ENCODE measurements at regions not wholly inside any gene's neighbourhood (a gene's known extent, or its start where the extent isn't known, plus 50 kb on each side); places are given as distances from the start of the nearest gene placed in this dataset.
A peak's percentile ranks its signal among the peaks of the same experiment; 100 is the strongest.

GRCh38 chr15:81813215-81813614, 232.6 kb downstream of the MEX3B start:
- H3K27ac ChIP-seq = no peak overlapping the region
- peak; percentile 81 for TF ChIP-seq CTCF (conservative IDR thresholded peaks at IDR 0.05)

- H3K27ac ChIP-seq = no peak overlapping the region
- TF ChIP-seq CTCF (conservative IDR thresholded peaks at IDR 0.05) = no peak
These were observed 233.4 kb downstream of the MEX3B start for GRCh38 chr15:81812456-81812855.

GRCh38 chr15:81811736-81812135, 234.1 kb downstream of the MEX3B start:
- no peak for TF ChIP-seq CTCF (conservative IDR thresholded peaks at IDR 0.05)
- H3K27ac ChIP-seq = no peak overlapping the region

DNA sequence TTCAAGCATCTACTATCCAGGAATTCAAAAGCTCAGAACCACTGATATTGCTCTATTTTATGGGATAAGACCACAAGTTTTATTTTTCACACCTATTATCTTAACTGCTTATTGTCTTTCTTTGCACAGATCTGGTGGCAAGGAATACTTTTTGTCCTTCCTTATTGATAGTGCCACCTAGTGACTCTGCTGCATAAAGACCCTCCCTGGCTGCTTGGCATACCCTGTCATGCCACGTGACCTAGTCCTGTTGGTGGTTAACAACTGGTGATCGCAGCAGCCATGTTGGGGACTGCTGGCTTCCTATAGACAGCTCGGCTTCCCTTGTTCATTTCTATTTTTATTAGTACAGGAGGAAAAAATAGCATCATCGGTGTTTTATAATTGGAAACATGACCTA, 236.3 kb downstream of the MEX3B start:
- peak; percentile 80 for TF ChIP-seq CTCF (conservative IDR thresholded peaks at IDR 0.05)

GRCh38 chr15:81807806-81808205, 238.0 kb downstream of the MEX3B start:
- H3K27ac ChIP-seq = no peak overlapping the region
- no peak for TF ChIP-seq CTCF (conservative IDR thresholded peaks at IDR 0.05)

More for the DNA sequence above, 236.3 kb downstream of the MEX3B start:
- H3K27ac ChIP-seq = no peak overlapping the region

GRCh38 chr15:81807186-81807585, 238.6 kb downstream of the MEX3B start:
- no peak overlapping the region for H3K27ac ChIP-seq

DNA sequence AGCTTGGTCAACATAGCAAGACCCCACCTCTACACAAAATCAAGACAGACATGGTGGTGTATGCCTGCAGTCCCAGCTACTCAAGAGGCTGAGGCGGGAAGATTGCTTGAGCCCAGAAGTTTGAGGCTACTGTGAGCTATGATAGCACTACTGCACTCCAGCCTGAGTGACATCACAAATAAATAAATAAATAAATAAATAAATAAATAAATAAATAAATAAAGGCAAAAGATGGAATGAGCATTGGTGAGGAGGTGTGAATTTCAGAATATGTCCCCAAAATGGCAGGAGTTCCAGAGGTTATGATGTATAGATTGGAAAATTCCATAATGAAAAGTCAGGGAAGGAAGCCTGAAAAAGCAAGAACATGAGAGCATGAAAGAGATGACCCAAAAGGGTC, 249.9 kb downstream of the MEX3B start:
- TF ChIP-seq CTCF (conservative IDR thresholded peaks at IDR 0.05) = no peak
- no peak overlapping the region for H3K27ac ChIP-seq

More at GRCh38 chr15:81807186-81807585, 238.6 kb downstream of the MEX3B start:
- no peak for TF ChIP-seq CTCF (conservative IDR thresholded peaks at IDR 0.05)

- no peak for TF ChIP-seq CTCF (conservative IDR thresholded peaks at IDR 0.05)
- no peak overlapping the region for H3K27ac ChIP-seq
These were observed 253.2 kb downstream of the MEX3B start for GRCh38 chr15:81792646-81793045.

DNA sequence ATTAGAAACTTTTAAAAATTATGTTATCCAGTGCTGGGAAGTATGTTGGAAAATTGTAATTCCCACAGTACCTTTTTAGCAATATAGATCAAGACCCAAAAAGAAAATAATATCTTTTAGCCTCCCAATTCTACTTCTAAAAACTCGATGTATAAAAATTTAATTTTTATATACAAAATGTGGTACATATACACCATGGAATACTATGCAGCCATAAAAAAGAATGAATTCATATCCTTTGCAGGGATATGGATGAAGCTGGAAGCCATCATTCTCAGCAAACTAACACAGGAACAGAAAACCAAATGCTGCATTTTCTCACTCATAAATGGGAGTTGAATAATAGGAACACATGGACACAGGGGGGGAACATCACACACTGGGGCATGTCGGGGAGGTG, 254.5 kb downstream of the MEX3B start:
- H3K27ac ChIP-seq = peak overlapping the region; percentile 6; the same call in 1 of the 2 replicates
